Natural killer cell treated with Interleukin-12 subunit alpha and Interleukin-12 subunit beta and Interleukin-15 and Interleukin-18, amount 100 ng/mL, for 72 hours (primary cell): ENCODE measurements at regions not wholly inside any gene's neighbourhood (a gene's known extent, or its start where the extent isn't known, plus 50 kb on each side); places are given as distances from the start of the nearest gene placed in this dataset.
A peak's percentile ranks its signal among the peaks of the same experiment; 100 is the strongest.
"Not testable (repeated sequence)": the region's sequence is repeated elsewhere in the genome, so short reads cannot be mapped to it uniquely, and the experiment has no call there.

Experiments used
- ATAC-seq, 2 donors: fragments of 150-1000 bp; cut with Tn5 transposase in 1 of 2; sonication (Bioruptor Pico), chemical (Tn5 transposase) in 1 of 2; 2 replicates each; pipeline ENCODE4 v1.10.0; 2021
- DNase-seq: peaks from one replicate; pipeline ENCODE4 v3.0.0; 2022; ENCODE audit warnings: low spot score
- H3K27ac Mint-ChIP-seq, 2 donors: 1 replicate in 1 of 2; 2 replicates in 1 of 2; pipeline ENCODE4 v1.8.0; 2022; ENCODE audit warnings: mixed read lengths in 2 of 2, mild to moderate bottlenecking in 1 of 2, moderate library complexity in 1 of 2
- H3K27me3 Mint-ChIP-seq, 2 donors: 1 replicate in 1 of 2; 2 replicates in 1 of 2; pipeline ENCODE4 v1.8.0; 2022; ENCODE audit warnings: mixed read lengths in 2 of 2
- H3K36me3 Mint-ChIP-seq: one replicate; pipeline ENCODE4 v1.8.0; 2022; ENCODE audit warnings: mixed read lengths
- H3K4me1 Mint-ChIP-seq, 2 donors: 1 replicate in 1 of 2; 2 replicates in 1 of 2; pipeline ENCODE4 v1.8.0; 2022; ENCODE audit warnings: low read depth in 2 of 2, mixed read lengths in 2 of 2, mild to moderate bottlenecking in 1 of 2
- H3K4me3 Mint-ChIP-seq: one replicate; pipeline ENCODE4 v1.8.0; 2022; ENCODE audit warnings: mixed read lengths
- H3K9me3 Mint-ChIP-seq: 2 replicates; pipeline ENCODE4 v1.8.0; 2022; ENCODE audit warnings: mixed read lengths

- Mint-ChIP-seq H3K27ac (peak overlapping the region in 1 of 2 donors; percentile 52), H3K36me3 (no peaks in the 10 kb centered on the region), H3K4me1 (peaks cover 3 to 5% of the 10 kb centered on the region in 2 donors), H3K4me3 (no peak overlapping the region), H3K27me3 (peaks cover 0 to 4% of the 10 kb centered on the region in 2 donors), H3K9me3 (no peaks in the 10 kb centered on the region)
- ATAC-seq = peak; percentile 43 to 80
- no peak for DNase-seq
These were observed 144.8 kb upstream of the PIK3R1 start for GRCh38 chr5:68070591-68071281.

- peaks cover 0 to 4% of the 10 kb centered on the region in 2 donors for H3K27me3 Mint-ChIP-seq
- H3K4me1 Mint-ChIP-seq = peaks cover 3 to 5% of the 10 kb centered on the region in 2 donors
- H3K36me3 Mint-ChIP-seq = no peaks in the 10 kb centered on the region
- DNase-seq (no peak), ATAC-seq (no peak)
- no peaks in the 10 kb centered on the region for H3K9me3 Mint-ChIP-seq
- H3K4me3 Mint-ChIP-seq = no peak overlapping the region
- no peak overlapping the region for H3K27ac Mint-ChIP-seq
These were observed 147.5 kb upstream of the PIK3R1 start for GRCh38 chr5:68067976-68068603.

- Mint-ChIP-seq H3K9me3 (peaks cover 4% of the 10 kb centered on the region), H3K4me1 (peaks cover 3 to 5% of the 10 kb centered on the region in 2 donors), H3K4me3 (no peak overlapping the region), H3K36me3 (peaks cover 6% of the 10 kb centered on the region), H3K27me3 (peaks cover 6 to 9% of the 10 kb centered on the region in 2 donors), H3K27ac (no peak overlapping the region)
- DNase-seq (no peak), ATAC-seq (no peak)
These were observed 148.3 kb upstream of the PIK3R1 start for GRCh38 chr5:68067291-68067690.

GRCh38 chr5:68066277-68066955, 149.1 kb upstream of the PIK3R1 start:
- peaks cover 7% of the 10 kb centered on the region for H3K9me3 Mint-ChIP-seq
- no peaks in the 10 kb centered on the region for H3K4me1 Mint-ChIP-seq
- no peak overlapping the region for H3K27ac Mint-ChIP-seq

GRCh38 chr5:68065321-68065720, 150.2 kb upstream of the PIK3R1 start:
- peaks cover 18% of the 10 kb centered on the region for H3K36me3 Mint-ChIP-seq
- ATAC-seq = not testable (repeated sequence)

More at GRCh38 chr5:68066277-68066955, 149.1 kb upstream of the PIK3R1 start:
- ATAC-seq (no peak), DNase-seq (no peak)
- peaks cover 8 to 15% of the 10 kb centered on the region in 2 donors for H3K27me3 Mint-ChIP-seq
- H3K4me3 Mint-ChIP-seq = no peak overlapping the region
- peaks cover 13% of the 10 kb centered on the region for H3K36me3 Mint-ChIP-seq

GRCh38 chr5:68060382-68060781, 155.2 kb upstream of the PIK3R1 start:
- Mint-ChIP-seq H3K4me3 (no peak overlapping the region), H3K27me3 (peaks cover 18 to 32% of the 10 kb centered on the region in 2 donors), H3K4me1 (no peaks in the 10 kb centered on the region), H3K9me3 (peaks cover 10% of the 10 kb centered on the region), H3K36me3 (peaks cover 18% of the 10 kb centered on the region), H3K27ac (no peak overlapping the region)
- ATAC-seq (no peak), DNase-seq (no peak)

More at GRCh38 chr5:68065321-68065720, 150.2 kb upstream of the PIK3R1 start:
- DNase-seq, H3K27ac Mint-ChIP-seq, H3K9me3 Mint-ChIP-seq, H3K4me1 Mint-ChIP-seq, H3K4me3 Mint-ChIP-seq: not testable (repeated sequence)
- peaks cover 16 to 26% of the 10 kb centered on the region in 2 donors for H3K27me3 Mint-ChIP-seq

- peaks cover 19 to 33% of the 10 kb centered on the region in 2 donors for H3K27me3 Mint-ChIP-seq
- DNase-seq = no peak
- H3K36me3 Mint-ChIP-seq = peaks cover 11% of the 10 kb centered on the region
- H3K27ac Mint-ChIP-seq = no peak overlapping the region
- no peak for ATAC-seq
- H3K9me3 Mint-ChIP-seq = peaks cover 6% of the 10 kb centered on the region
- H3K4me3 Mint-ChIP-seq = no peak overlapping the region
- no peaks in the 10 kb centered on the region for H3K4me1 Mint-ChIP-seq
These were observed 158.4 kb upstream of the PIK3R1 start for GRCh38 chr5:68057191-68057590.

GRCh38 chr5:68055686-68056085, 159.9 kb upstream of the PIK3R1 start:
- Mint-ChIP-seq H3K4me3 (no peak overlapping the region), H3K36me3 (peaks cover 7% of the 10 kb centered on the region), H3K27me3 (peaks cover 19 to 30% of the 10 kb centered on the region in 2 donors), H3K4me1 (no peaks in the 10 kb centered on the region), H3K9me3 (peaks cover 6% of the 10 kb centered on the region), H3K27ac (no peak overlapping the region)
- DNase-seq = no peak
- no peak for ATAC-seq

GRCh38 chr5:68054638-68055037, 160.9 kb upstream of the PIK3R1 start:
- H3K27ac Mint-ChIP-seq = no peak overlapping the region
- peaks cover 3% of the 10 kb centered on the region for H3K9me3 Mint-ChIP-seq
- H3K27me3 Mint-ChIP-seq = peaks cover 17 to 26% of the 10 kb centered on the region in 2 donors
- H3K4me1 Mint-ChIP-seq = no peaks in the 10 kb centered on the region
- peaks cover 7% of the 10 kb centered on the region for H3K36me3 Mint-ChIP-seq
- ATAC-seq (no peak), DNase-seq (no peak)
- no peak overlapping the region for H3K4me3 Mint-ChIP-seq

- peaks cover 25 to 34% of the 10 kb centered on the region in 2 donors for H3K27me3 Mint-ChIP-seq
- no peaks in the 10 kb centered on the region for H3K4me1 Mint-ChIP-seq
These were observed 162.4 kb upstream of the PIK3R1 start for GRCh38 chr5:68053202-68053601.

GRCh38 chr5:68049053-68049713, 166.4 kb upstream of the PIK3R1 start:
- peaks cover 12% of the 10 kb centered on the region for H3K36me3 Mint-ChIP-seq
- no peak overlapping the region for H3K4me3 Mint-ChIP-seq
- no peak overlapping the region for H3K27ac Mint-ChIP-seq
- no peak for ATAC-seq
- peaks cover 32 to 50% of the 10 kb centered on the region in 2 donors for H3K27me3 Mint-ChIP-seq
- H3K4me1 Mint-ChIP-seq = no peaks in the 10 kb centered on the region
- no peak for DNase-seq
- H3K9me3 Mint-ChIP-seq = peaks cover 5% of the 10 kb centered on the region

More at GRCh38 chr5:68053202-68053601, 162.4 kb upstream of the PIK3R1 start:
- peaks cover 7% of the 10 kb centered on the region for H3K36me3 Mint-ChIP-seq
- ATAC-seq = no peak
- H3K9me3 Mint-ChIP-seq = peaks cover 3% of the 10 kb centered on the region
- H3K4me3 Mint-ChIP-seq = no peak overlapping the region
- no peak for DNase-seq
- no peak overlapping the region for H3K27ac Mint-ChIP-seq

GRCh38 chr5:68048516-68048915, 167.0 kb upstream of the PIK3R1 start:
- DNase-seq (no peak), ATAC-seq (peak in 1 of 2 donors; percentile 24)
- Mint-ChIP-seq H3K4me3 (no peak overlapping the region), H3K4me1 (no peaks in the 10 kb centered on the region), H3K27me3 (peaks cover 32 to 50% of the 10 kb centered on the region in 2 donors), H3K9me3 (peaks cover 5% of the 10 kb centered on the region), H3K36me3 (peaks cover 12% of the 10 kb centered on the region), H3K27ac (no peak overlapping the region)

GRCh38 chr5:68048054-68048453, 167.5 kb upstream of the PIK3R1 start:
- not testable (repeated sequence) for H3K4me1 Mint-ChIP-seq, DNase-seq, ATAC-seq, H3K4me3 Mint-ChIP-seq, H3K27ac Mint-ChIP-seq, H3K9me3 Mint-ChIP-seq
- peaks cover 32 to 49% of the 10 kb centered on the region in 2 donors for H3K27me3 Mint-ChIP-seq
- peaks cover 12% of the 10 kb centered on the region for H3K36me3 Mint-ChIP-seq
